MM.1S (cell line): ENCODE measurements at regions not wholly inside any gene's neighbourhood (a gene's known extent, or its start where the extent isn't known, plus 50 kb on each side); places are given as distances from the start of the nearest gene placed in this dataset.

Experiments used
- DNase-seq: peaks from one replicate; pipeline ENCODE4 v3.0.0-alpha.2; 2015
- H2AFZ ChIP-seq: fragments of 300-600 bp; sonication (generic); 2 replicates; pipeline ENCODE4 v1.6.0; 2016; ENCODE audit warnings: antibody characterized with exemption, low read length
- H3F3A ChIP-seq: fragments of 300-600 bp; sonication (generic); 2 replicates; pipeline ENCODE4 v1.6.1; 2016; ENCODE audit warnings: mild to moderate bottlenecking, antibody characterized with exemption, low read length, moderate library complexity, mixed read lengths; ENCODE audit not compliant: insufficient read depth
- H3K27ac ChIP-seq: fragments of 300-600 bp; sonication (generic); 2 replicates; pipeline ENCODE4 v1.5.1; 2016; ENCODE audit warnings: mild to moderate bottlenecking, low read length
- H3K27me3 ChIP-seq: fragments of 300-600 bp; sonication (generic); replicated peaks from 2 replicates; pipeline ENCODE4 v1.6.0; 2016; ENCODE audit warnings: low read length; ENCODE audit not compliant: insufficient read depth
- H3K36me3 ChIP-seq: fragments of 300-600 bp; sonication (generic); replicated peaks from 2 replicates; pipeline ENCODE4 v1.6.1; 2016; ENCODE audit warnings: mild to moderate bottlenecking, low read length, mixed read lengths; ENCODE audit not compliant: insufficient read depth
- H3K4me1 ChIP-seq: fragments of 300-600 bp; sonication (generic); 2 replicates; pipeline ENCODE4 v1.6.1; 2016; ENCODE audit warnings: low read length, mixed read lengths
- H3K4me2 ChIP-seq: fragments of 300-600 bp; sonication (generic); 2 replicates; pipeline ENCODE4 v1.6.0; 2016; ENCODE audit warnings: low read depth, low read length
- H3K4me3 ChIP-seq: fragments of 300-600 bp; sonication (generic); 2 replicates; pipeline ENCODE4 v1.5.1; 2016; ENCODE audit warnings: low read length, mixed read lengths
- H3K79me2 ChIP-seq: fragments of 300-600 bp; sonication (generic); 2 replicates; pipeline ENCODE4 v1.6.1; 2016; ENCODE audit warnings: mixed run types, low read length, mixed read lengths
- H3K9ac ChIP-seq: fragments of 300-600 bp; sonication (generic); 2 replicates; pipeline ENCODE4 v1.6.1; 2016; ENCODE audit warnings: low read length, mixed read lengths
- H3K9me2 ChIP-seq: fragments of 300-600 bp; sonication (generic); replicated peaks from 2 replicates; pipeline ENCODE4 v1.6.1; 2016; ENCODE audit warnings: mild to moderate bottlenecking, low read length, mixed read lengths; ENCODE audit not compliant: insufficient read depth
- H3K9me3 ChIP-seq: fragments of 300-600 bp; sonication (generic); replicated peaks from 2 replicates; pipeline ENCODE4 v1.6.1; 2016; ENCODE audit warnings: mild to moderate bottlenecking, low read length, mixed read lengths; ENCODE audit not compliant: insufficient read depth
- H4K20me1 ChIP-seq: fragments of 300-600 bp; sonication (generic); 2 replicates; pipeline ENCODE4 v1.6.1; 2016; ENCODE audit warnings: mild to moderate bottlenecking, low read length, moderate library complexity, mixed read lengths; ENCODE audit not compliant: insufficient read depth
- EZH2 ChIP-seq: fragments of 300-600 bp; sonication (generic); optimal IDR thresholded peaks from 2 replicates; pipeline ENCODE3; 2017; ENCODE audit warnings: low read depth, mild to moderate bottlenecking, antibody characterized with exemption, low read length, mixed read lengths
- EZH2phosphoT487 ChIP-seq: fragments of 300-600 bp; sonication (generic); IDR thresholded peaks from 2 replicates; pipeline ENCODE4 v1.6.1; 2018; ENCODE audit warnings: antibody characterized with exemption, low read length
- TF ChIP-seq, protein P1 (sequence below): fragments of 300-600 bp; sonication (generic); IDR thresholded peaks from 2 replicates; pipeline ENCODE4 v1.5.1; 2016; ENCODE audit warnings: antibody characterized with exemption, low read length, mixed read lengths

DNA sequence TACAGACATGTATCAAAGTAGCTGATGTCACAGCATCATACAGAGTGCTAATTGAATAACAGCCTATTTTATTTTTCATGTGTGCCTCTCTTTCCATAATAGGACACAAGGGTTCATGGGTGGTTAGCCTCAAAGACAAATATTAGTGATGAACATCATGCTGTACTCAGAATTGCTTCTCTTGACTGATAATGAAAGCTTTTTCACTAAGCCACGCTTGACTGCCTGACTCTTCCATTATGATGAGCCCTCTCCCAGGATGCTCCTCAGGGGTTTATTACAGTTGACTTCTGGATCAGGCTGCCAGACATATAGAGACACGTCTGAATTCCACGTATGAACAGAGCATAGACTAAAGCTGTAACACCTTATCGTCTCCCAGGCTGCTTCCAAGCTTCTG, 2757.5 kb downstream of the PCDH7 start:
- no peak overlapping the region for H3K9ac ChIP-seq
- H3K4me1 ChIP-seq = no peaks in the 10 kb centered on the region
- H3K9me2 ChIP-seq = no peaks in the 10 kb centered on the region
- H4K20me1 ChIP-seq = no peaks in the 10 kb centered on the region
- H3K36me3 ChIP-seq = no peaks in the 10 kb centered on the region
- H2AFZ ChIP-seq = no peak overlapping the region
- H3K27ac ChIP-seq = no peak overlapping the region
- no peaks in the 10 kb centered on the region for H3K27me3 ChIP-seq
- no peaks in the 10 kb centered on the region for H3F3A ChIP-seq
- H3K4me2 ChIP-seq = no peak overlapping the region
- DNase-seq = no peak
- H3K4me3 ChIP-seq = no peak overlapping the region
- no peak for TF ChIP-seq EZH2
- TF ChIP-seq EZH2phosphoT487 = no peak
- TF ChIP-seq, protein P1, sequence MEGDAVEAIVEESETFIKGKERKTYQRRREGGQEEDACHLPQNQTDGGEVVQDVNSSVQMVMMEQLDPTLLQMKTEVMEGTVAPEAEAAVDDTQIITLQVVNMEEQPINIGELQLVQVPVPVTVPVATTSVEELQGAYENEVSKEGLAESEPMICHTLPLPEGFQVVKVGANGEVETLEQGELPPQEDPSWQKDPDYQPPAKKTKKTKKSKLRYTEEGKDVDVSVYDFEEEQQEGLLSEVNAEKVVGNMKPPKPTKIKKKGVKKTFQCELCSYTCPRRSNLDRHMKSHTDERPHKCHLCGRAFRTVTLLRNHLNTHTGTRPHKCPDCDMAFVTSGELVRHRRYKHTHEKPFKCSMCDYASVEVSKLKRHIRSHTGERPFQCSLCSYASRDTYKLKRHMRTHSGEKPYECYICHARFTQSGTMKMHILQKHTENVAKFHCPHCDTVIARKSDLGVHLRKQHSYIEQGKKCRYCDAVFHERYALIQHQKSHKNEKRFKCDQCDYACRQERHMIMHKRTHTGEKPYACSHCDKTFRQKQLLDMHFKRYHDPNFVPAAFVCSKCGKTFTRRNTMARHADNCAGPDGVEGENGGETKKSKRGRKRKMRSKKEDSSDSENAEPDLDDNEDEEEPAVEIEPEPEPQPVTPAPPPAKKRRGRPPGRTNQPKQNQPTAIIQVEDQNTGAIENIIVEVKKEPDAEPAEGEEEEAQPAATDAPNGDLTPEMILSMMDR = no peak
- no peaks in the 10 kb centered on the region for H3K79me2 ChIP-seq
- H3K9me3 ChIP-seq = no peaks in the 10 kb centered on the region

DNA sequence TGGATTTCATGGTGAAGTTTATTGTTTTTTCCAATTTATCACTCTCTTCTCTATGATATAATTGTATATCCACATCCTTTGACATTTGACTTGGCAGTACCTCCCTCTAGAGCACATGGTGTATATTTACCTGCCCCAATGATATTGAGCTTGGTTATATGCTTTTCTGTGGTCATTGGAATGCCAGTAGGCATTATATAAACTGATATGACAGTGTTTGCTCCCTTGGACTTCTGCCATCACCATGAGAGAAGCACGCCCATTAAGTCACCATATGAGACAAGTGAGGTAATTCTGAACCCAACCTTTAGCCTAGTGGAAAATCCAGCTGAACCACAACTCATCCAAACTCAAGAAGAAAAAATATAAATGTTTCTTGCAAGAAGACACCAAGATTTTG, 2761.5 kb downstream of the ARAP2 start:
- no peak for DNase-seq
- no peak for TF ChIP-seq EZH2phosphoT487
- no peak for TF ChIP-seq EZH2
- TF ChIP-seq, protein P1 = no peak
- Histone ChIP-seq H3K27ac (no peak overlapping the region), H3K36me3 (no peaks in the 10 kb centered on the region), H3K9ac (no peak overlapping the region), H4K20me1 (no peaks in the 10 kb centered on the region), H3K79me2 (no peaks in the 10 kb centered on the region), H3K9me3 (no peaks in the 10 kb centered on the region), H3F3A (no peaks in the 10 kb centered on the region), H3K27me3 (no peaks in the 10 kb centered on the region), H2AFZ (no peak overlapping the region), H3K4me3 (no peak overlapping the region), H3K4me1 (no peaks in the 10 kb centered on the region), H3K4me2 (no peak overlapping the region), H3K9me2 (no peaks in the 10 kb centered on the region)

DNA sequence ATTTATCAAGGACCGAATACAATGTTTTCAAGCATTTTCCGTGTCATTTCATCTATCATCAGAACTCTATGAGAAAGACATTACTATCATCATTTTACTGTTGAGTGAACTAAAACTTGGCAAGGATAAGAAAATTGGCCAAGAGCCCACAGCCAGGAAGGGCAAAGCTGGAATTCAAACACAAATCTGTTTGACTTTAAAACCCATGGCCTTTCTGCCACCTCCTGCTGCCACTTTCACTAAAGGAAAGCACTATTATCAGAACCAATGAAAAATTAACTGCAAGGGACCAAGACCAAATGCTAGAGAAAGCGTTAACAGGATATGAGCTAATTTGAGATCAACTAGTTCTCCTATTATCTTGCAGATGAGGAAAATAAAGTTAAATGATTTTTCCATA, 2759.2 kb downstream of the ARAP2 start:
- no peaks in the 10 kb centered on the region for H3K9me3 ChIP-seq

More for the DNA sequence above, 2759.2 kb downstream of the ARAP2 start:
- Histone ChIP-seq H2AFZ (no peak overlapping the region), H3K79me2 (no peaks in the 10 kb centered on the region), H3F3A (no peaks in the 10 kb centered on the region), H3K9me2 (no peaks in the 10 kb centered on the region), H3K4me1 (no peaks in the 10 kb centered on the region), H3K27ac (no peak overlapping the region), H3K4me2 (no peak overlapping the region), H3K4me3 (no peak overlapping the region), H3K36me3 (no peaks in the 10 kb centered on the region), H4K20me1 (no peaks in the 10 kb centered on the region), H3K9ac (no peak overlapping the region), H3K27me3 (no peaks in the 10 kb centered on the region)
- DNase-seq = no peak
- no peak for TF ChIP-seq EZH2
- TF ChIP-seq, protein P1 = no peak
- no peak for TF ChIP-seq EZH2phosphoT487
